HG03571 (cell line): ENCODE measurements at regions not wholly inside any gene's neighbourhood (a gene's known extent, or its start where the extent isn't known, plus 50 kb on each side); places are given as distances from the start of the nearest gene placed in this dataset.

Experiments
- ATAC-seq: cut with Tn5 transposase; IDR thresholded peaks from one replicate; pipeline ENCODE4 v1.9.1; 2021; ENCODE audit not compliant: unreplicated experiment

DNA sequence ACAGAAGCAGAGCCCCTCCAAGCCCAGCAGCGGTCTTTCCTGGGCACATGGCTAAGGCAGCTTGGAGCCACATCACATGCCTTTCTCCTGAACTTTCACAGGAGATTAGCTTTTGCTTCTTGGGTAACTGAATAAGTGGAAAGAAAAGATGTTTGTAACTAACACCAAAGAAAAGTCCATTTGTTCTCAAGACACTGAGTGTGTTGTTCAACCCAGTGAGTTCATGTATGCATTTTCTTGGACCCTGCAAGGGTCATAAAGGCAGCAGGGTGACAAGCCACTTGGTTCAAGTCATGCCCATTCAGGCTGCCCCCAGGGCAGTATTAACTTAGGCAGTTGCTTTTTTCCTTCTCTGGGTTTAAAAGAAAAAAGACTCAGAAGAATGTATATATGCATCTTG, 203.4 kb downstream of the FAM76B start:
- no peak for ATAC-seq

DNA sequence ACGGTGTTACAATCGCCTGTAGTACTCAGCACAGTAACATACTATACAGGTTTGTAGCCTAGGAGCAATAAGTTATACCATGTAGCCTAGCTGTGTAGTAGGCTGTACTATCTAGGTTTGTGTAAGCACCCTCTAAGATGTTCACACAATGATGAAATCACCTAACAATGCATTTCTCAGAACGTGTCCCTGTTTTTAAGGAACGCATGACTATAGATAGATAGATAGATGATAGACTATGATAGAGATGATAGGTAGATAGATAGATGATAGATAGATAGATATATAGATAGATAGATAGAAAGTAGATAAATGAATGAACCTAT, 203.9 kb downstream of the FAM76B start:
- no peak for ATAC-seq

DNA sequence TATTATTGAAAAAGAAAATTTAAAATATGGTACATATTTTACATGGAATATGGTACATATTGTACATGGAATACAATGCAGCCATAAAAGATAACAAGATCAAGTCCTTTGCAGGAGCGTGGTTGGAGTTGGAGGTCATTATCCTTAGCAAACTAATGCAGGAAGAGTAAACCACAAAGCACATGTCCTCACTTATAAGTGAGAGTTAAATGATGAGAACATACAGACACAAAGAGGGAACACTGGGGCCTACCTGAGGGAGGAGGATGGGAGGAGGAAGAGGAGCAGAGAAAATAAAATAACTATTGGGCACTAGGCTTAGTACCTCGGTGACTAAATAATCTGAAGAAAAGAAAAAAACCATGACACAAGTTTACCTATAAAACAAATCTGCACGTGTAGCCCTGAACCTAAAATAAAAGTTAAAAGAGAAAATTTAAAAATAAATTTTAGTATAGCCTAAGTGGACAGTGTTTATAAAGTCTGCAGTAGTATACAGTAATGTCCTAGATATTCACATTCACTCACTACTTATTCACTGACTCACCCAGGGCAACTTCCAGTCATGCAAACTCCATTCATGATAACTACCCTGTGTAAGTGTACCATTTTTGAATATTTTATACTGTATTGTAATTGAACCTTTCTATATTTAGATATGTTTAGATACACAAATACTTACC, 204.4 kb downstream of the FAM76B start:
- no peak for ATAC-seq

GRCh38 chr11:95584589-95584988, 205.0 kb downstream of the FAM76B start:
- ATAC-seq = no peak

DNA sequence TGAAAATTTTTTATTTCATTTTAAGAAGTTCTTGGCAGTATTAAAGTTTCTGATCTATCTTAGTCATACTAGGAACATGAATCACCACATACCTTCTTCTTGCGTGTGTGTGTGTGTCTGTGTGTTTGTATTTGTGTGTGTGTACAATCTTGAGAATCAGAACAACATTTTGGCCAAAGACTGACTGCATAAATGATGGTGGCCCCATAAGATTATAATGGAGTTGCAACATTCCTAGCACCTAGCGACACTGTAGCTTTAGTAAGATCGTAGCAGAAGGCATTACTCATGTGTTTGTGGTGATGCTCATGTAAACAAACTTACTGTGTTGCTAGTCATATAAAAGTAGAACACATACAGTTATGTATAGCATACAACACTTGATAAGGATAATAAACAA, 205.4 kb downstream of the FAM76B start:
- no peak for ATAC-seq

GRCh38 chr11:95577716-95578460, 211.7 kb downstream of the FAM76B start:
- no peak for ATAC-seq

GRCh38 chr11:95576146-95576845, 213.3 kb downstream of the FAM76B start:
- no peak for ATAC-seq

DNA sequence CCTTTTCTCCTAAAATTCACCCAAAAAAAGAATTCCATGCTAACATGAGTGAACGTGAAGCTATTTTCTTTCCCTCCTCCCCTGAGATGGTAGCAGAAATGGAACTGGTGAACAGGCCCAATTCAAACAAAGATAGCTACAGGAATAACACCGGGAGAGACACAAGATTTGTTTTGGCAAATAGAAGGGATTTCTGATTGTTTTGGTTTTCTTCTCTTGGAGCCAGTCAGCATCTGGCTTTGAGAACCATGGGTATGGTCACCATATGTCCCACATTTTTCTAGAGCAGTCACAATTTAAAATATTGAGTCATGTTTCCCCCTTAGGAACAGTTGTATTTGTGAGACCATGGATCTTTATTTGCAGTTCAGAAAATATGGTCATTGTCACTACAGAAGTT, 214.1 kb downstream of the FAM76B start:
- ATAC-seq = no peak

DNA sequence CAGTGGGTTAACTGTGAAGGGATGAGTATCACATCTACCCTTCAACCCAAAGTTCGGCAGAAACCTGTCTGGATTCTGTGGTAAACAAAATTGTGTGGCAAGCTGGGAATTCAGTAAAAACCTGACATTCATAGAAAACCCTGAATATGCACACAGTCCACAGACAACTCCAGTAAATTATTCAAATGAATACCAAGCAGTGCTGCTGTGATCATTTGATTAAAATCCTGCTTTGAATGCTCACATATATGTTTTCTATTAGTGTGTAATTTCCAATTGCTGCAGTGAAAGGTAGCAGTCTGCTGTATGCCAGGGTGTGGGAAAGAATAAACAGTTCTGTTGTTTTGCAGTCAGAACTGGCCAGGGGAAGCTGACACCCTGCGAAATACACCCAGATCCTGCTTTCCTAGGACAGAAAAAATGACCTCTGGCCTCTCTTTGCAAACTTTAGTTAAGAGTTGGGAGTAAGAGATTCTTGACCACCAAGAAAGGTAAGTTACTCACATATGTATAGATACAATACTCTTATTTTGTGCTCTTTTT, 217.8 kb downstream of the FAM76B start:
- ATAC-seq = no peak

GRCh38 chr11:95570845-95571244, 218.7 kb downstream of the FAM76B start:
- ATAC-seq = no peak

DNA sequence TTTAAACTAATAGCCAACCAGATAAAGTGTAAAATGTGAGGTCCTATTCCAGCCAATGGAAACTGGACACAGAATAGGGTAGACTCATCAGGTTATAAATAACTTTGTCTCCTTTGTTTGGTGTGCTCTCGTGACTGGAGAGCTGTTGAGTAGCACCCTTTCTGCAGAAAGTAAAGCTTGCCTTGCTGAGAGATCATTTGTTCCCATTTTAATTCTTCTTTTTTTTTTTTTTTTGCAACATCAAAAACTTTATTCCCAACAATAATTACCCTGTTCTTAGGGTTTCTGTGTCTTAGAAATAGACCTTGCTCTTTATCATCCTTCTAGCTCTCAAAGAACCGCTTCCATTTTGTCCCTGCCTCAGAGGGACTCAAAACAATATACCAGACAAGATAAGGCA, 220.4 kb downstream of the FAM76B start:
- ATAC-seq = no peak

DNA sequence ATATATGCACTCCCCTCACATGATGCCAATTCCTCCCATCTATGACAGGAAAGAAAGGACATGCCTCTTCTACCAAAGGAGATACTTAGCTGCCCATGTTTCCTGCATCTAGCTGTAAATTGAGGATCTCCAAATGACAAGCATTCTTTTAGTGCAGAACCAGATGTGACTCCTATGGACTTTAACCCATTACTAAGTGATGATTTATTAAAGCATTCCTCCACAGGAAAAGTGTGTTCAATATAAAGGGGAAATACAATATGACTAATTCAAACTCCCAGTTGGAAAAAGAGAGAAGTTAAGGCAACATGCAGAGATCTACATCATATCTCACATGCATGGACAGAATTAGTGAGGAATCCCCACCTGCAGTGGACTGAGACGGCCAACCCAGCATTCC, 221.3 kb downstream of the FAM76B start:
- ATAC-seq = no peak

GRCh38 chr11:95567685-95568084, 221.9 kb downstream of the FAM76B start:
- no peak for ATAC-seq

DNA sequence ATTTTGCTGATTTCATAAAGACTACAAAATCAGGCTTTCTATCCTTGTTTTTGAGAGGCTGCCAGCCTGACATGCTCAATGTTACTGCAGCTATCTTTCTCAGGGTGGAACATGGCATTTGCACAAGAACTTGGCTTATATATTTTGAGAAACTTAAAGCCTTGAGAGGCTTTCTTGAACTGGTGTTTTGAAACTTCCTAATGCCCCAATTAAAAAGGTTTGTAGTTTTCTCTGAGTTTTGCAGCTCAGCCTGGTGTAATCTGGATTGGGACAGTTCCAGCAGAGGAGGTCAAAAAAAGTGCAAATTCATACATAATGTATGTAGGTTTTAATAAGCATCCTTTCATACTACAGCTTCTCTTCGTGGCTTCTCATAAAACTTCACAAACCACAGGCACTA, 223.4 kb downstream of the FAM76B start:
- ATAC-seq = no peak

- no peak for ATAC-seq
Measured at GRCh38 chr11:95565724-95566141, 223.8 kb downstream of the FAM76B start.

- no peak for ATAC-seq
Measured at GRCh38 chr11:95563859-95564258, 225.7 kb downstream of the FAM76B start.

- no peak for ATAC-seq
Measured at GRCh38 chr11:95563173-95563572, 226.4 kb downstream of the FAM76B start.

DNA sequence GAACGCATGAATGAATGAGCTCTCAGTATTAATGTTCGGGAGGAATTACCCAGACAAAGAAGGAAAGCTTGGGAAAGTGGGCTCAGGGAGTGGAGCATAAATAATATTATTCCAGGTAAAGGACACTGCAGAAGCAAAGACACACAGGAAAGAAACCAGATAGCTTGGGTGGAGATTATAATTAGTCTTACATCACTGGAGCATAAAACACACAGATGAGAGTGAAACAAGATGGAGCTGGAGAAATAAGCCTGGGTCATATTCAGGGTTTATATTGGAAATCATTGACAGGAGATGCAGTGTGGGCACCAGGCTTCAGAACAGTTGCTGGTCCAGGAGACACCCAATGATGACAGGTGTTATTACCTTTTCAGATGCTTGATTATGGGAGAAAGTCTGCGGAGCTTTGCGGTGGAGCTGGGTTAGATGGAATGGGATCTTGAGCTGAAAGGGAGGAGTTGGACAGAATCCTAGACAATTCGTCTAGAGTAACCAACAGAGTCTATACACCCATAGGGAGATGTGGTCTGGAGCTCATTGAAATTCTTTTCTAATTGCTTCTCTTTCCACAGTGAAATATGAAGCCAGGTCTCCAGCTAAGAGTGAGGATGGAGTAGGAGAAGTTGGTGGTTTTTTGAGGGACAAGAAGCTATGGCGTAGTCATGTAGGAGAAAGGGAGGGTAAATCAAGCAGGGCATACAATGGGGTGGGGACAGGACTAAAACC, 227.2 kb downstream of the FAM76B start:
- ATAC-seq = no peak

- ATAC-seq = no peak
Measured at GRCh38 chr11:95559899-95560298, 229.7 kb downstream of the FAM76B start.

GRCh38 chr11:95557376-95557775, 232.2 kb downstream of the FAM76B start:
- ATAC-seq = no peak
